Dermis blood vessel endothelial cell (primary cell): ENCODE measurements at regions not wholly inside any gene's neighbourhood (a gene's known extent, or its start where the extent isn't known, plus 50 kb on each side); places are given as distances from the start of the nearest gene placed in this dataset.

Experiments
- DNase-seq: peaks from one replicate; pipeline ENCODE4 v3.0.0; 2010

DNA sequence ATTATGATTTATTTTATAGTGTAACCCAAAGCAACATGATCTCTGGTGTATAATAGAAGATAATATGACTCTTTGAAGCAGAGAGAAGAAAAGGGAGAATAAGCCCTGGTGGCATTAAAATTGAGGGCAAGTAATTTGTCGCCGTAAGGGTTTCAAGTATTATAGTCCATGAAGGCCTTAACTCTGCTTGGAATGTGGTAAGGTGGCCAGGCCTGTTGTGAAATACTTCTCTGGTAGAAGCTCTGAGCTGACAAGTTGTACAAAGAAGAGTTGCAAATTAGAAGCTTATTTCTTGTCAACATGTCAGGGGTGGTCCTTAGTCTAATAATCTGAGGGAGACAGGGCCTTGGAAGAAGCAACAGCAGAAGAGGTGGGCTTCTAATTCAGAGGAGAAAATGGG, 151.7 kb upstream of the HHIP start:
- DNase-seq: no peak

GRCh38 chr4:144495944-144496343, 150.0 kb upstream of the HHIP start:
- no peak for DNase-seq

DNA sequence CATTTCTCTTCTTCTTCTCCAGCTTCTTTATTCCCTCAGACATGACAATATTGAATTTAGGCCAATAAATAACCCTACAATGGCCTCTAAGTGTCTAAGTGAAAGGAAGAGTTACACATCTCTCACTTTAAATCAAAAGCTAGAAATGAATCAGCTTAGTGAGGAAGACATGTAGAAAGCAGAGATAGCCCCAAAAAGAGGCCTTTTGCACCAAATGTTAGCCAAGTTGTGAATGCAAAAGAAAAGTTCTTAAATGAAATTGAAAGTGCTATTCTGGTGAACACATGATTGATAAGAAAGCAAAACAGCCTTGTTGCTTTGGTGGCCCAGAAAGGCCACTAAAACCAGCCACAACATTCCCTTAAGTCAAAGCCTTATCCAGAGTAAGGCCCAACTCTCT, 146.2 kb upstream of the HHIP start:
- no peak for DNase-seq

- DNase-seq: no peak
These were observed 144.7 kb upstream of the HHIP start for GRCh38 chr4:144501231-144501780.

- no peak for DNase-seq
These were observed 141.1 kb upstream of the HHIP start for GRCh38 chr4:144504883-144505282.

DNA sequence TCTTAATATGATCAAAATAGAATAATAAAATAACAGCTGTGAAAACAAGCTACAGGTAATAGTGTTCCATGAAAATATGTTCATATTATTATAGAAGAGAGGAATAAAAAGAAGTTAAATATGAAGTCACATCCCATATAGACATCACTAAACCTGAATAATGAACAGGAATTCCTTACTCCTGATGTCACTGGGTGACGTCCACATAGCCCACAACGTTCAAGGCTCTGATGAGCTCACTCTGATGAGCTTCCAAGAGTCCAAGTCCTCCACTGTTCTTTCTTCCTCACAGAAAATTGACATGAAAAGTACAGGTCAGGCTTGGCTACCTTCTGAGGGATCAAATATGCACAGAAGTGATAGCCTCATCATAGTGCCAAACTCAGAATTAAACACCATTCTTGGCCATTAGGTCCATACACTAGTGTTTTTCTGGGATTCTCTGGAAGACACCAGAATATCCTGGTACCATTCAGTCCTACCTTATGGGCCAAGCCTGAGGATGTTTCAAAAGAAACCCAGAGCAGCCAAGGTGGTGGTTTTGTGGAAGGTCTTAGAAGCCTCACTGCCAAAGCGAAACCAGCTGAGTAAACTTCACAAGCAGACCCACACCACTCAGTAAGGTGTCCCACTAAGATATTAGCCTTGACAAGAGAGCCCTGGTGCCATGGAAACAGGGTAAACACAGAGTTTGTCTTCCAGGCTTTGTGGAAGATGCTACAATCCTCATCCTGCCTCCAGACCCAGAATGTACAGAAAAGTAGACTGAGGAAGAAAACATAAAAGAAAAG, 138.4 kb upstream of the HHIP start:
- no peak for DNase-seq

DNA sequence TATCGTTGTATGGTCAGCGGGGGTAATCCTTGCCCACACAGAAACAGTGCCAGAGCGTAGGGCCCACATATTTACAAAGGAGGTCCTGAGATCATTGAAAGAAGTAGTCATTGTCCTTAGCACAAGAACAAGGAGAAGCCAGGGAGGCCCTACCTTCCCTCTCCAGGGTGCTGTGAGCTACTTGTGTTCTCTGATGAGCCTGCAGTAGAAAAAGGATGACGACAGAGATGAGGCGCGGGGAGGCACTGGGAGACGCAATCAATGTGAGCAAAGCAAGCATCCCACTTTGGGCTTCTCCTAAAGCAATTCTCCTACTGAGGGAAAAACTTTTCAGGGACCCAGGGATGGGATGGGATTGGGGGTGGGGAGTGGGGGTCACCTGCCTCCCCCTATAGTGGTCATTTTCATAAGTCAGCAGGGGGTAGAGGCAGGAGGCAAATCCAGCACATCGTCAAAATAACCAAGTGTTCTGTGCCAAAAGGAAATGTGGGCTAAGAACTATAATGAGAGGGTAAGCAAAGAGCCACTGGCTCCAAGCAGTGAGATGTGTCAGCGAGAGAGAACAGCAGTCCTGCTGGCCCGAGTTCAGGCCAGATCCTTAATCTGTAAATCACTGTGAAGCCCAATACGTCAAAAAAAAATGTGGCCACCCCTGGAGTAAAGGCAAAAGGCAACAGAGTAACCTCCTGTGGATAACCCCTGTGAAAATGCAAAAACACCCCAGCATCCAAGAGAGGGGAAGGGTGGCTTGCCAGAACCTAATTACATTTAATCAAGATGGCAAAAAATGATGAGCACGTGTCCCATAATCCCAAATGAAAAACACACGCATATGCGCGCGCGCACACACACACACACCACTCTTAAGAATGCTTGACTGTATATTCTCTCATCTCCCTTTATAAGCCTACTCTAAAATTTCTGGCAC, 136.6 kb upstream of the HHIP start:
- no peak for DNase-seq

DNA sequence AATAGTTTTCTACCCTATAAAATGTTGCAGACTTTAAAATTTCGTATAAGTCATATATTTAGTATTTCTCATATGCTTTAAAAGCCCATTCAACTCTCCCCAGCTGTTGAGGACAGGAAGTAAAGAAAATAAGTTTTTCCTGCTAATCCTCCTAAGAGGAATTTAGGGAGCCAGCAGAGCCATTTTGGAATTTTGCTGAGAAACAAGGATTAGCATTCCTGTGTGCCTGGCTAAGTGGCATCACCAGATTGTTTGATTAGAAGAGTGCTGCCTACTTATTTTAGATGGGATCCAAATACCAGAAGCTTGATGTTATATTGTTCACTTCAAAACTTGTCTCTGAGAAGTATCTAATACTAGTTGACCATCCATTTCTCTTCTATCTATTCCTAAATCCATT, 131.2 kb upstream of the HHIP start:
- no peak for DNase-seq

- no peak for DNase-seq
These were observed 127.6 kb upstream of the HHIP start for GRCh38 chr4:144518181-144518895.

DNA sequence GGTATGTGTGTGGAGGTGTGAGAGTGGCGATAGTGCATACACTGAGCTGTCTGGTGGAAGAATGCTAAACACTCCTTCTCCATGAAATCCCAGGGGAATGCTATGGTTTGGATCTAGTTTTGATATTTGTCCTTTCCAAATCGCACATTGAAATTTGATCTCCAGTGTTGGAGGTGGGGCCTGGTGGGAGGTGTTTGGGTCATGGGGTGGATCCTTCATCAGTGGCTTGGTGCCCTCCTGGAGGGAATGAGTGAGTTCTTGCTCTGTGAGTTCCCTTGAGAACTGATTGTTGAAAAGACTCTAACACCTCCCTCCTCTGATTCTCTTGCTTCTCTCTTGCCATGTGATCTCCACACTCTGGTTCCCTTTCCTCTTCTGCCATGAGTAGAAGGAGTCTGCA, 114.1 kb upstream of the HHIP start:
- DNase-seq: no peak

DNA sequence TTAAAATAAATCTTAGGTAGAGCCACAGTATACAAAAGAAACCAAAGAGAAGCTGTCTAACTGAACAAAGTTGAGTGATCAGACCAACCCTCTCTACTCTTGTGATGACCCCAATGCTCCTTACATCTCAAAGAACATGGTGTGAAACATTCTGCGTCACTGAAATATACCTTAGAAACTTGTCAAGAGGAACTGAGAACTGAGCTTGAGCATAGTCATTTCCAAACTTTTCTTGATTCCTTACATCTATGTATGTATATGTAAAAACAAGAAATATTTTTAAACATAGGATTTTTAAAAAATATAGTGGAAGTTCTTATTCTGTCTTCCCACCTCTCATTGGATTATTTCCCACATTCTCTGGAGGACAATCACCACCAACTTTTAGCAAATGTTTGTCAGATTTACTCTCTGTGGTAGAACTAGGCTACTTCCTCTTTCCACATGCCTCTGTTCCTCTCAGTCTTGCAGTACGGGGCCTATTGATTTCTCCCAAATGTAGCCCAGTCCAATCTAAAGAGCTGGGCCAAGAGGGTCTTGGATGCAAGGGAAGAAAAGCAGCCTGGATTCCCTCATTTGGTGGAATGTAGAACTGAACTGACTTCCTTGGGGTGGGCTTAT, 98.2 kb upstream of the HHIP start:
- DNase-seq: no peak

- no peak for DNase-seq
These were observed 89.3 kb upstream of the HHIP start for GRCh38 chr4:144556636-144557035.

- no peak for DNase-seq
These were observed 88.6 kb upstream of the HHIP start for GRCh38 chr4:144557404-144557803.

DNA sequence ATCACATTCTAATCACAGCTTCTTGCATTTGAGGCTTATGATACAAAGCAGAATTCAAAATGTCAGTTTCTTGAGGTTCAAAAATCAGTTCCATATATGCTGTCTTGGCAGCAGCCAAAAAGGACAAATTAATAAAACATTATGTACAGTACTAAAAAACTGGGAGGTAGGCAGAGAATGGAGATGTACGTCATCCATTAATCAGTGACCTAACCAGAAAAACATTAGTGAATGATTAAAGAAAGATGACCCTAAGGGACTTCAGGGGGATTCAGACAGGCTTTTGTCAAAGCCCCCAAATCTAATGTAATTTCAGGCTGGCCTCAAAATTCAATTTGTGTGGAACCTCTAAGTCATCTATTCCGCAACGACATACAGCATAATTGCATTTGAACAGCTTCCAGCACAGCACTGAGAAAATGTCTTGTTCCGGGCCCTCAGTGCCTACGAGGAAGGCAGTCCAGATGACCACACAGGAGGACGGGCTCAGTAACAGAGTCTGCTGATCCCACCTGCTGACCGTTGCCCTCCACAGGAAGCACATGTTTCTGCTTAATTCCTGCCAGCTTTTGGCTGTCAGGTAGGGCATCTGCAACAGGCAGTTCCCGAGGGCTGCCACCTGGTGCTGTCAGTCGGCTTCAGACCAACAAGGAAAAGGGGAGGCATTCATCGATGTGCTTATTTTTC, 83.8 kb upstream of the HHIP start:
- peak; percentile 85 for DNase-seq

- DNase-seq: peak; percentile 56
These were observed 81.6 kb upstream of the HHIP start for GRCh38 chr4:144564358-144564757.

DNA sequence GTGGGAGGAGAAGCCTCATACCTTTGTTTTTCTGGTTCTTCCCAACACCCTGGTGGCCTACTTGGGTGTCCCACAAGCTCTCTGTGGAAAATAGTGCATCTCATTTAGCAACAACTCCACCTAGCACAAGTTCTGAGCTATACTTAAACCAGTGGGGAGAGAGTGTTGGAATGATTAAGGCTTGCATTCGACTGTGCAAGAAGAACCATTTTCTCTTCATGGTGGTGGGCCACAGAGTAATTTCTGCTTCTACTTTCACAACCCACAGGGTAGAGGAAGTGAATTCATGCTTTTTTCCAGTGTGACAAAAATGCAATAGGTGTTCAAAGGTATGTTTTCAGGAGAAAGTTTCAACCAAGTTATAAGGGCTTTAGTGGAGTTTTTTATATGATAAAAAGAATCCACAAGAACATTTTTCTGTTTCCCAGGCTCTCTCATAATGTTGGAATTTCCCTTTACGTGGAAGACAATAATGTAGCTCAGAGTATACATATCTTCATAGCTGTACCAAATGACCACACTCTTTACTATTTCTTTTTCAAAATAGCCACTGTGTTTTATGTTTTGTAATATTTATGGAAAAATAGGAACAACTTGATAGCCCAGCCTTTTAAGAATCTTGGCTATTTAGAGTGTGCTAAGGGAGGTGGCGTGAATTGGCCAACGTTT, 80.3 kb upstream of the HHIP start:
- DNase-seq: no peak

- DNase-seq: no peak
These were observed 73.3 kb upstream of the HHIP start for GRCh38 chr4:144572660-144573059.

DNA sequence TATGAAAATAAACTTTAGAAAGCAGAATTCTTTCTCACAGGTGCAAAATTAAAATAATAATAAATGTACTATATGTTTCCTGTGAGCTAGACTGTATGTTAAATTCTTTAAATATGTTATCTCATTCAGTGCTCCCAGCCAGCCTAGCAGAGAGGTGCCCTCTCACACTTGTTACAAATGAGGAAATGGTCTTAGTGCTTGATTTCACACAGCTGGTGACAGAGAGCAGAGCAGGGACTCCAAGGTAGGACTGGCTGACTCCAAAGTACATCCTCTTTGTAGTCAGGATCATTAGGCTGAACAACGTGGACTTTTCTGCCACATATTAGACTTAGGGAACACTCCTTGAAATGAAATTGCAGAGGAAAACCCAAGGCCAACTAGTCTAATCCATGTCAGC, 72.0 kb upstream of the HHIP start:
- no peak for DNase-seq

- no peak for DNase-seq
These were observed 71.4 kb upstream of the HHIP start for GRCh38 chr4:144574509-144574908.

DNA sequence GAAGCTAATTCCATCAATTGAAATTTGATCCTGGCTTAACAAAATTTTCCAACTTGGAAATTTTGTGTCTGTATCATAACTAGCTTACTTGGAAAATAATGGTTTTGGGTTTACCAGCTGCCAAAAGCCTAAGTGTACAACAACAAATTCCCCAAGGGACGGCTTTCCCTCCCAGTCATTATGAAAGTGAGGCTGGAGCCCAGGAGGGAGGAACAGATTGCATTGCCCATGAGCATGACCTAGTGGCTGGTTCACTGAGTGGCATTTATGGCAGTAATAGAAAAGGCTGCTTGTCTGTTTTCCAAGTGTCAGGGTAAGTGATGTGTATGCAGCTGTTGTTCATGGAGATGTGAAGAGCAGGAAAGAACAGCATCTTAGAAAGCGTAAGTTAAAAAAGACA, 70.8 kb upstream of the HHIP start:
- DNase-seq: peak; percentile 64

DNA sequence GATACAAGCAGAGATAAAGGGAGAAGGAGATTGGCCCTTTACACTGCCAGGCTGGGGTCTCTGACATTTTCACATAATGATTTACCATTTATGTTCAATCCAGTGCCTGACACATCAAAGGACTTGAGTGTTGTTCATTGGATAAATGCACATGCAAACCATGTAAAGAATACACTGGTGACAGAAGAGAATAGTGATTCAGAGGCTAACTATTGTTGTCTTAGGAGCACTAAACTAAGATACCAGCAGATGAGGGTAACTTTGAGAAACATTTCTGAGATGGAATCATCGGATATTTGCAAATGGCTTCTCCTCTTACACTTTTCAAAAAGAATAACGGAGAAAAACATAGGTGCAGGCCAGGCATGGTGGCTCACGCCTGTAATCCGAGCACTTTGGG, 67.3 kb upstream of the HHIP start:
- no peak for DNase-seq
